ENCODE measurements at regions not wholly inside any gene's neighbourhood (a gene's known extent, or its start where the extent isn't known, plus 50 kb on each side); places are given as distances from the start of the nearest gene placed in this dataset.

GRCh38 chr6:50404643-50405042 lies 308.7 kb upstream of the TFAP2D start:
- no peak for TF ChIP-seq CTCF (IDR thresholded peaks at IDR 0.05; ENCODE audit: low read depth, low read length)
- TF ChIP-seq EZH2phosphoT487 (IDR thresholded peaks at IDR 0.05; ENCODE audit: low read depth) = no peak
